ENCODE measurements at regions not wholly inside any gene's neighbourhood (a gene's known extent, or its start where the extent isn't known, plus 50 kb on each side); places are given as distances from the start of the nearest gene placed in this dataset.

- BruUV-seq (replicated peaks): no TSS peak
- no peak for DNase-seq (ENCODE audit: low spot score)
- POLR2A ChIA-PET: interaction anchor here (0.6 kb wide), 1 partner anchor 60 kb away, joined by 3 read pairs; no protein-coding TSS in a partner anchor
These were observed 99.6 kb upstream of the OBI1 start for GRCh38 chr13:78758549-78758948.

GRCh38 chr13:78753435-78753834 is 94.5 kb upstream of the OBI1 start:
- CTCF ChIA-PET (ENCODE audit: unreplicated experiment): no interaction called here
- H3K4me3 ChIP-seq (ENCODE audit: low read depth, low read length, poor library complexity, severe bottlenecking): no peak overlapping the region
- intact Hi-C loops (cut with micrococcal nuclease; ENCODE audit: unreplicated experiment): no loop called here

More at GRCh38 chr13:78758549-78758948, 99.6 kb upstream of the OBI1 start:
- H3K27ac ChIP-seq (ENCODE audit: low read depth, low read length, poor library complexity, severe bottlenecking): no peak overlapping the region
- no peaks in the 10 kb centered on the region for H4K20me1 ChIP-seq (ENCODE audit: insufficient read depth, low read length)
- CTCF ChIA-PET (ENCODE audit: unreplicated experiment): no interaction called here
- TF ChIP-seq CTCF (conservative IDR thresholded peaks at IDR 0.05; ENCODE audit: low read length) (no peak), EZH2phosphoT487 (IDR thresholded peaks at IDR 0.05; ENCODE audit: borderline replicate concordance, low read depth, low read length) (no peak)
- no peaks in the 10 kb centered on the region for H3K9me3 ChIP-seq (ENCODE audit: low read length)
- H3K79me2 ChIP-seq (ENCODE audit: insufficient read depth, low read depth, low read length): no peaks in the 10 kb centered on the region
- no peaks in the 10 kb centered on the region for H3K36me3 ChIP-seq (ENCODE audit: insufficient read depth, low read length)
- H3K9me2 ChIP-seq (ENCODE audit: insufficient read depth, low read length): no peaks in the 10 kb centered on the region
- intact Hi-C loops (cut with micrococcal nuclease; ENCODE audit: unreplicated experiment): no loop called here
- no peak overlapping the region for H3K4me2 ChIP-seq (ENCODE audit: low read length)
- H2AFZ ChIP-seq (ENCODE audit: low read length): no peak overlapping the region
- no peak overlapping the region for H3K4me3 ChIP-seq (ENCODE audit: low read depth, low read length, poor library complexity, severe bottlenecking)
- H3K4me1 ChIP-seq (ENCODE audit: insufficient read depth, low read length, poor library complexity, severe bottlenecking): no peaks in the 10 kb centered on the region

More at GRCh38 chr13:78753435-78753834, 94.5 kb upstream of the OBI1 start:
- Histone ChIP-seq H3K9me3 (ENCODE audit: low read length) (no peaks in the 10 kb centered on the region), H3K36me3 (ENCODE audit: insufficient read depth, low read length) (no peaks in the 10 kb centered on the region), H3K27ac (ENCODE audit: low read depth, low read length, poor library complexity, severe bottlenecking) (no peak overlapping the region), H3K9me2 (ENCODE audit: insufficient read depth, low read length) (no peaks in the 10 kb centered on the region), H2AFZ (ENCODE audit: low read length) (no peak overlapping the region), H3K79me2 (ENCODE audit: insufficient read depth, low read depth, low read length) (no peaks in the 10 kb centered on the region), H3K4me2 (ENCODE audit: low read length) (no peak overlapping the region), H4K20me1 (ENCODE audit: insufficient read depth, low read length) (no peaks in the 10 kb centered on the region), H3K4me1 (ENCODE audit: insufficient read depth, low read length, poor library complexity, severe bottlenecking) (no peaks in the 10 kb centered on the region)
- POLR2A ChIA-PET: interaction anchor here (0.7 kb wide), 1 partner anchor 270 kb away, joined by 3 read pairs; no protein-coding TSS in a partner anchor
- BruUV-seq (replicated peaks): no TSS peak
- DNase-seq (ENCODE audit: low spot score): no peak
- no peak for TF ChIP-seq CTCF (conservative IDR thresholded peaks at IDR 0.05; ENCODE audit: low read length)

All from OCI-LY7 (cell line).